ENCODE measurements at regions not wholly inside any gene's neighbourhood (a gene's known extent, or its start where the extent isn't known, plus 50 kb on each side); places are given as distances from the start of the nearest gene placed in this dataset.

DNA sequence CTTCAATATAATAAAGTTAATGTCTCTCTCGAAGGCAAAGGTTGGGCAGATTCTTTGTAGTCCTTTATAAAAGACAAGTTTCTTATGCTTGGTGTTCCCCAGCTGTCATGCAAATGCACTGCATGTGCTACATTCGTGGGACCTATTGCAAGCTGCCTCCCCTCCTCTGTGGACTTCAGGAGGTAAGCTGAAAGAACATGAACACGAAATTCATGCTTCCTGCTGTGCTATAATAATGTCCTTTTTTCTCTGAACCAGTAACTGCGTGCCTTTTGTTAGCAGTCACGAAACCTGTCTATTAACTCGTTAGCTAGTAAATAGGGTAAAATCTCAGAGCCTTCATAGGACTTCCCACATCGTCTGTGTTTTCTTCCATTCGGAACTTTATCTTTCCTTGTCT lies 363.5 kb downstream of the CDH9 start:
- TF ChIP-seq CTCF (IDR thresholded peaks at IDR 0.05; ENCODE audit: low read depth, low read length), result no peak
- Histone ChIP-seq H3K9me3 (ENCODE audit: severe bottlenecking) (no peaks in the 10 kb centered on the region), H3K27me3 (ENCODE audit: insufficient read depth, low read depth, severe bottlenecking) (no peaks in the 10 kb centered on the region), H3K4me3 (ENCODE audit: low read depth, low read length) (no peak overlapping the region), H3K27ac (no peak overlapping the region), H3K36me3 (no peaks in the 10 kb centered on the region)
- no peak for DNase-seq

- TF ChIP-seq CTCF (IDR thresholded peaks at IDR 0.05; ENCODE audit: low read depth, low read length), result no peak
- no peaks in the 10 kb centered on the region for H3K27me3 ChIP-seq (ENCODE audit: insufficient read depth, low read depth, severe bottlenecking)
- H3K36me3 ChIP-seq, result no peaks in the 10 kb centered on the region
- H3K9me3 ChIP-seq (ENCODE audit: severe bottlenecking), result no peaks in the 10 kb centered on the region
- H3K4me3 ChIP-seq (ENCODE audit: low read depth, low read length), result no peak overlapping the region
- H3K27ac ChIP-seq, result no peak overlapping the region
- no peak for DNase-seq
These were observed 368.9 kb downstream of the CDH9 start for GRCh38 chr5:26669523-26669922.

GRCh38 chr5:26669031-26669430 lies 369.4 kb downstream of the CDH9 start:
- H3K9me3 ChIP-seq (ENCODE audit: severe bottlenecking), result no peaks in the 10 kb centered on the region
- no peak for TF ChIP-seq CTCF (IDR thresholded peaks at IDR 0.05; ENCODE audit: low read depth, low read length)
- no peak overlapping the region for H3K27ac ChIP-seq
- H3K27me3 ChIP-seq (ENCODE audit: insufficient read depth, low read depth, severe bottlenecking), result no peaks in the 10 kb centered on the region
- no peak for DNase-seq
- no peak overlapping the region for H3K4me3 ChIP-seq (ENCODE audit: low read depth, low read length)
- H3K36me3 ChIP-seq, result no peaks in the 10 kb centered on the region

DNA sequence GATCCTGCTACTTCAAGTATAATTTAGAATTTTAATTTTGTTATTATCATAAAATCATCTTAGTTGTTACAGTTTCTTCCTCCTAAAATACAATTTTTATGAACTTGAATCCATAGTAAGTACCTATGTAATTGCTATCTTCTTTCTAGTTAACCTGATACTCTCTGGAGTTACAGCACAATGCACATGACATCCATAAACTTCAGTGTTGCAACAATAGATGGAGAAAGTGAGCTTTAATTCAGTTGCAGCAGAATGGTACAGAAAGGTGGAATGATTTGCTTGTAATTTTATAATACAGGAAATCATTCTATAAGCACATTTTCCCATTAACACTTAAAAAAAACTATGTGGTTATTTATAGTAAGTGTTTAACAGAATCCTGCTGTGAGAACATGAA lies 372.0 kb downstream of the CDH9 start:
- no peaks in the 10 kb centered on the region for H3K36me3 ChIP-seq
- no peak overlapping the region for H3K27ac ChIP-seq
- no peaks in the 10 kb centered on the region for H3K27me3 ChIP-seq (ENCODE audit: insufficient read depth, low read depth, severe bottlenecking)
- H3K9me3 ChIP-seq (ENCODE audit: severe bottlenecking), result no peaks in the 10 kb centered on the region
- no peak for TF ChIP-seq CTCF (IDR thresholded peaks at IDR 0.05; ENCODE audit: low read depth, low read length)
- H3K4me3 ChIP-seq (ENCODE audit: low read depth, low read length), result no peak overlapping the region
- DNase-seq, result no peak

- no peaks in the 10 kb centered on the region for H3K9me3 ChIP-seq (ENCODE audit: severe bottlenecking)
- no peaks in the 10 kb centered on the region for H3K27me3 ChIP-seq (ENCODE audit: insufficient read depth, low read depth, severe bottlenecking)
- TF ChIP-seq CTCF (IDR thresholded peaks at IDR 0.05; ENCODE audit: low read depth, low read length), result no peak
- no peak overlapping the region for H3K4me3 ChIP-seq (ENCODE audit: low read depth, low read length)
- no peak for DNase-seq
- H3K27ac ChIP-seq, result no peak overlapping the region
- H3K36me3 ChIP-seq, result no peaks in the 10 kb centered on the region
These were observed 374.9 kb downstream of the CDH9 start for GRCh38 chr5:26663500-26663899.

DNA sequence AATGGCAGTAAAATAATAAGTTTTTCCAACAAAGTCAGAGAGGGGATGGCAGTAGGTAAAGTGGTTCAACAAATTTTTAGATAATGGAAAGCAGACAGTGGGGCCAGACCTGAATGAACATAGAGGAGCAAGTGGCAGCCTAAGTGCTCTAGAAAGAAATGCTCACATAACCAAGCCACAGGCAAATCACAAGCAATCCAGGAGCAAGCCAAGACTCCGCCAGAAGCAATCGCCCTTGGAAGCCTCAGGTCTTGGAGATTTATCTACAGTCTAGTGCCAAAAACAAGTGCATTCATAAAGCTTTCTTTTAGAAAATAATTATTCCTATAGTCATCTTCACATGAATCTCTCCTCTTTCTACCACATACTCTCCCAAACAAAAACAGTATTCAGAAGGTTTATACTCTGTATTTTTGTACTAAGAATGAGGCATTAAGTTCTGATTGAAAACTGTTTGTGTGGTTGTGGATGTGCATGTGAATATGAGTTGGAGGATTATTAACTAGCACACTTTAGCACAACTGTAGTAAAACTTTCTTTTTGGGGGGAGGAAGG lies 375.5 kb downstream of the CDH9 start:
- Histone ChIP-seq H3K36me3 (no peaks in the 10 kb centered on the region), H3K27ac (no peak overlapping the region), H3K9me3 (ENCODE audit: severe bottlenecking) (no peaks in the 10 kb centered on the region), H3K4me3 (ENCODE audit: low read depth, low read length) (no peak overlapping the region), H3K27me3 (ENCODE audit: insufficient read depth, low read depth, severe bottlenecking) (no peaks in the 10 kb centered on the region)
- DNase-seq, result no peak
- TF ChIP-seq CTCF (IDR thresholded peaks at IDR 0.05; ENCODE audit: low read depth, low read length), result no peak
